HEK293 (cell line): ENCODE measurements at regions not wholly inside any gene's neighbourhood (a gene's known extent, or its start where the extent isn't known, plus 50 kb on each side); places are given as distances from the start of the nearest gene placed in this dataset.

Experiments
- CTCF ChIA-PET: fragments of 350-600 bp; formaldehyde crosslinking; extraction: SDS; loops from one replicate; lab custom pipeline; 2021; ENCODE audit warnings: antibody characterized with exemption; lab: Yijun Ruan, JAX
- POLR2A ChIA-PET: fragments of 300-600 bp; formaldehyde crosslinking; extraction: SDS; loops from one replicate; lab custom pipeline; 2020; ENCODE audit warnings: antibody characterized with exemption, inconsistent platforms; lab: Yijun Ruan, JAX
- H3K27ac ChIP-seq: fragments of 200-500 bp; sonication (Bioruptor generic); 2 replicates; pipeline ENCODE4 v1.5.1; 2014; ENCODE audit warnings: low read depth, low read length, control low read depth, inconsistent platforms; ENCODE audit errors: extremely low read depth
- H3K36me3 ChIP-seq, 2 experiments: fragments of 200-500 bp in 1 of 2; sonication (Bioruptor generic) in 1 of 2; 1 replicate in 1 of 2; 2 replicates in 1 of 2; pipeline ENCODE4 v1.5.1; 2014 to 2017; ENCODE audit warnings: inconsistent platforms in 2 of 2, low read length in 2 of 2; ENCODE audit not compliant: control insufficient read depth in 2 of 2, insufficient read depth in 1 of 2
- H3K4me1 ChIP-seq: fragments of 200-500 bp; sonication (Bioruptor generic); 2 replicates; pipeline ENCODE4 v1.5.1; 2014; ENCODE audit warnings: mild to moderate bottlenecking, low read length, inconsistent platforms; ENCODE audit not compliant: control insufficient read depth, insufficient read depth
- H3K4me3 ChIP-seq: 2 replicates; pipeline ENCODE4 v1.5.1; 2011; ENCODE audit warnings: low read depth, mild to moderate bottlenecking, control low read depth, low read length, moderate library complexity
- H3K9me3 ChIP-seq: fragments of 200-500 bp; sonication (Bioruptor generic); 2 replicates; pipeline ENCODE4 v1.5.1; 2014; ENCODE audit warnings: low read depth, low read length, inconsistent platforms; ENCODE audit not compliant: control insufficient read depth, insufficient read depth
- BCL11B ChIP-seq: fragments of 450-650 bp; formaldehyde crosslinking; IDR thresholded peaks from 2 replicates; pipeline ENCODE4 v1.5.1; 2016; ENCODE audit warnings: low read depth, missing biosample characterization, missing genetic modification characterization
- BCL6B ChIP-seq: fragments of 450-650 bp; formaldehyde crosslinking; IDR thresholded peaks from 2 replicates; pipeline ENCODE4 v1.5.1; 2017; ENCODE audit warnings: missing biosample characterization, missing genetic modification characterization
- INSM2 ChIP-seq: fragments of 450-650 bp; formaldehyde crosslinking; IDR thresholded peaks from 2 replicates; pipeline ENCODE4 v1.5.1; 2016; ENCODE audit warnings: missing biosample characterization, missing genetic modification characterization
- KLF10 ChIP-seq: fragments of 450-650 bp; IDR thresholded peaks from 2 replicates; pipeline ENCODE4 v1.5.1; 2018; ENCODE audit warnings: missing biosample characterization, mild to moderate bottlenecking, missing genetic modification characterization
- PRDM10 ChIP-seq: fragments of 450-650 bp; formaldehyde crosslinking; IDR thresholded peaks from 2 replicates; pipeline ENCODE4 v1.5.1; 2016; ENCODE audit warnings: missing biosample characterization, missing genetic modification characterization
- SALL2 ChIP-seq: fragments of 450-650 bp; formaldehyde crosslinking; IDR thresholded peaks from 2 replicates; pipeline ENCODE4 v1.5.0; 2017; ENCODE audit warnings: missing biosample characterization, mild to moderate bottlenecking, missing genetic modification characterization, borderline replicate concordance
- SCRT1 ChIP-seq: fragments of 450-650 bp; formaldehyde crosslinking; IDR thresholded peaks from 2 replicates; pipeline ENCODE4 v1.5.1; 2016; ENCODE audit warnings: missing biosample characterization, missing genetic modification characterization, borderline replicate concordance
- ZBTB44 ChIP-seq: fragments of 450-650 bp; IDR thresholded peaks from 2 replicates; pipeline ENCODE4 v1.5.1; 2018; ENCODE audit warnings: missing biosample characterization, mild to moderate bottlenecking, missing genetic modification characterization
- ZBTB6 ChIP-seq: fragments of 450-650 bp; formaldehyde crosslinking; IDR thresholded peaks from 2 replicates; pipeline ENCODE4 v1.5.1; 2017; ENCODE audit warnings: missing biosample characterization, missing genetic modification characterization
- ZNF132 ChIP-seq: fragments of 450-650 bp; formaldehyde crosslinking; IDR thresholded peaks from 2 replicates; pipeline ENCODE4 v1.5.1; 2017; ENCODE audit warnings: missing biosample characterization, missing genetic modification characterization, borderline replicate concordance
- ZNF138 ChIP-seq: fragments of 450-650 bp; formaldehyde crosslinking; IDR thresholded peaks from 2 replicates; pipeline ENCODE4 v1.5.1; 2016; ENCODE audit warnings: missing biosample characterization, missing genetic modification characterization, borderline replicate concordance
- ZNF140 ChIP-seq: fragments of 450-650 bp; formaldehyde crosslinking; IDR thresholded peaks from 2 replicates; pipeline ENCODE4 v1.5.1; 2016; ENCODE audit warnings: missing biosample characterization, missing genetic modification characterization
- ZNF266 ChIP-seq: fragments of 450-650 bp; formaldehyde crosslinking; IDR thresholded peaks from 2 replicates; pipeline ENCODE4 v1.5.1; 2016; ENCODE audit warnings: missing biosample characterization, missing genetic modification characterization, low read depth
- ZNF416 ChIP-seq: fragments of 450-650 bp; formaldehyde crosslinking; IDR thresholded peaks from 2 replicates; pipeline ENCODE4 v1.5.1; 2016; ENCODE audit warnings: missing biosample characterization, missing genetic modification characterization
- ZNF521 ChIP-seq: fragments of 450-650 bp; formaldehyde crosslinking; IDR thresholded peaks from 2 replicates; pipeline ENCODE4 v1.5.1; 2017; ENCODE audit warnings: missing biosample characterization, mild to moderate bottlenecking, missing genetic modification characterization
- ZNF555 ChIP-seq: fragments of 450-650 bp; formaldehyde crosslinking; conservative IDR thresholded peaks from 2 replicates; pipeline ENCODE4 v1.5.1; 2017; ENCODE audit warnings: missing biosample characterization, mild to moderate bottlenecking, missing genetic modification characterization, inconsistent platforms
- ZNF621 ChIP-seq: fragments of 450-650 bp; formaldehyde crosslinking; IDR thresholded peaks from 2 replicates; pipeline ENCODE4 v1.5.1; 2017; ENCODE audit warnings: missing biosample characterization, missing genetic modification characterization
- ZNF629 ChIP-seq: fragments of 450-650 bp; formaldehyde crosslinking; IDR thresholded peaks from 2 replicates; pipeline ENCODE4 v1.5.1; 2017; ENCODE audit warnings: missing biosample characterization, missing genetic modification characterization
- ZNF639 ChIP-seq: fragments of 450-650 bp; formaldehyde crosslinking; IDR thresholded peaks from 2 replicates; pipeline ENCODE4 v1.5.1; 2016; ENCODE audit warnings: missing biosample characterization, missing genetic modification characterization
- ZNF791 ChIP-seq: fragments of 450-650 bp; formaldehyde crosslinking; IDR thresholded peaks from 2 replicates; pipeline ENCODE4 v1.5.1; 2016; ENCODE audit warnings: missing biosample characterization, missing genetic modification characterization
- ZSCAN30 ChIP-seq: fragments of 450-650 bp; IDR thresholded peaks from 2 replicates; pipeline ENCODE4 v1.5.1; 2018; ENCODE audit warnings: missing biosample characterization, mild to moderate bottlenecking, missing genetic modification characterization, moderate library complexity

GRCh38 chrX:112266136-112266535 lies 183.6 kb upstream of the TRPC5 start (continued):
- TF ChIP-seq ZNF639 (tag by site-specific recombination): no peak
- no peak for TF ChIP-seq ZNF555 (tag by site-specific recombination)
- TF ChIP-seq ZNF138 (tag by site-specific recombination): no peak

- Histone ChIP-seq H3K36me3 (no peaks in the 10 kb centered on the region), H3K9me3 (no peaks in the 10 kb centered on the region; the same call in 1 of the 2 replicates), H3K27ac (no peak overlapping the region), H3K4me1 (no peaks in the 10 kb centered on the region), H3K4me3 (no peak overlapping the region)
- ChIA-PET CTCF (interaction anchor here (0.6 kb wide), 1 partner anchor 814 kb away, joined by 3 read pairs; no protein-coding TSS in a partner anchor), POLR2A (no interaction called here)
- TF ChIP-seq SALL2 (tag by site-specific recombination): no peak
Measured at GRCh38 chrX:112259375-112259774, 176.8 kb upstream of the TRPC5 start.

GRCh38 chrX:112254896-112255295 lies 172.3 kb upstream of the TRPC5 start:
- CTCF ChIA-PET: no interaction called here
- H3K36me3 ChIP-seq: no peaks in the 10 kb centered on the region
- TF ChIP-seq PRDM10 (tag by site-specific recombination) (no peak), SCRT1 (tag by site-specific recombination) (no peak), BCL6B (tag by site-specific recombination) (no peak), ZNF416 (tag by site-specific recombination) (no peak), ZBTB44 (tag by site-specific recombination) (no peak), ZNF621 (no peak), INSM2 (tag by site-specific recombination) (no peak), ZNF791 (tag by site-specific recombination) (no peak), ZSCAN30 (tag by site-specific recombination) (no peak), ZNF132 (no peak), ZNF629 (tag by site-specific recombination) (no peak), ZBTB6 (no peak), BCL11B (tag by site-specific recombination) (no peak), ZNF140 (tag by site-specific recombination) (no peak), ZNF521 (tag by site-specific recombination) (no peak), KLF10 (tag by site-specific recombination) (no peak), ZNF266 (no peak)
- no peaks in the 10 kb centered on the region for H3K4me1 ChIP-seq
- H3K9me3 ChIP-seq: no peaks in the 10 kb centered on the region
- no peak overlapping the region for H3K4me3 ChIP-seq
- H3K27ac ChIP-seq: no peak overlapping the region
- POLR2A ChIA-PET: no interaction called here
